Choroid plexus epithelial cell (primary cell): ENCODE measurements at regions not wholly inside any gene's neighbourhood (a gene's known extent, or its start where the extent isn't known, plus 50 kb on each side); places are given as distances from the start of the nearest gene placed in this dataset.
"Not testable (repeated sequence)": the region's sequence is repeated elsewhere in the genome, so short reads cannot be mapped to it uniquely, and the experiment has no call there.

Source experiments
- DNase-seq: peaks from one replicate; pipeline ENCODE4 v3.0.0-alpha.2; 2010; ENCODE audit warnings: low read depth
- H3K4me3 ChIP-seq: 2 replicates; pipeline ENCODE4 v1.5.1; 2011; ENCODE audit warnings: low read depth, mild to moderate bottlenecking, control low read depth, low read length, moderate library complexity
- TF ChIP-seq, protein P1 (sequence below): conservative IDR thresholded peaks from 2 replicates; pipeline ENCODE4 v1.5.1; 2011; ENCODE audit warnings: low read depth, mild to moderate bottlenecking, control low read depth, inconsistent platforms, low read length, moderate library complexity

DNA sequence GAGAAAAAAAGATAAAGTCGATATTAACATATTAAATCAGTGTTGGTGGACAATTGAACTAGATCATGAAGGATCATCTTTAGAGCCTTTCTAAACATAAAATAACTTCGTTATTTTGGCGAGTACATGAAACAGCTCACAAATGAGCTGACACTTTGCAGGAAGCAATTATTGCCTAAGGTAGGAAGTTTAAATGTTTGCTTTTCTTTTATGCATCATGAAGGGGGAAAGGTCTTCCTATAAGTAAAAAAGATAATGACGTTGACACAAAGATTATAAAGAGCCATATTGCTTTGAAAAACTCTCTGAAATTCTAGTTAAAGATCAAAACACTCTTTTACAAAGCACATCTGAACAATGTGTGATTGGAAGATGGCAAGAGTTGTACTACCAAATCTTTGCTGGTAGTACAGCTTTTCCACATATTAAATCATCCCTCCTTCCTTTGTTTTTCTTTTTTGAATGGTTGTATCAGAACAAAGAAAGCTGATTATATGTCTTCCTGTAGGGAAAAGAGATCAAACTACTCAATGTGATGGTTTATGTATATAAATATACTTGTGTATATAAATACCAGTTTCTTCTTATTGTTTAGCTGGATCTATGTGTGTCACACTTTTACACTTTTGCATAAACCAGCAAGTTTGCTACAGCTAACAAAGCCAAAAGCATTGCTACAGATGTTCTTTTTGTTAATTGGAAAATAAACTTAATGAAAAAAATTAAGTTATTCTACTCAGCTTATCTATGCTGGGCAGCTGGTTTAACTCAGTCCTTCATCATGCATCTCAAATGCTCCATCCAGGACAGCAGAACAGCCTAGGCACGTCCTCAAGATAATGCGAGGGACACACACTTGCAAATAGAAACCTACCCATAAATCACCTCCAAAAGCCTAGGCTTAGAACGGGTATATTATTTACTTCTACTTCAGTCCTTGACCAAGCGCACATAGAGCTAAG, 850.8 kb upstream of the ROBO1 start:
- no peak for DNase-seq
- TF ChIP-seq, protein P1, sequence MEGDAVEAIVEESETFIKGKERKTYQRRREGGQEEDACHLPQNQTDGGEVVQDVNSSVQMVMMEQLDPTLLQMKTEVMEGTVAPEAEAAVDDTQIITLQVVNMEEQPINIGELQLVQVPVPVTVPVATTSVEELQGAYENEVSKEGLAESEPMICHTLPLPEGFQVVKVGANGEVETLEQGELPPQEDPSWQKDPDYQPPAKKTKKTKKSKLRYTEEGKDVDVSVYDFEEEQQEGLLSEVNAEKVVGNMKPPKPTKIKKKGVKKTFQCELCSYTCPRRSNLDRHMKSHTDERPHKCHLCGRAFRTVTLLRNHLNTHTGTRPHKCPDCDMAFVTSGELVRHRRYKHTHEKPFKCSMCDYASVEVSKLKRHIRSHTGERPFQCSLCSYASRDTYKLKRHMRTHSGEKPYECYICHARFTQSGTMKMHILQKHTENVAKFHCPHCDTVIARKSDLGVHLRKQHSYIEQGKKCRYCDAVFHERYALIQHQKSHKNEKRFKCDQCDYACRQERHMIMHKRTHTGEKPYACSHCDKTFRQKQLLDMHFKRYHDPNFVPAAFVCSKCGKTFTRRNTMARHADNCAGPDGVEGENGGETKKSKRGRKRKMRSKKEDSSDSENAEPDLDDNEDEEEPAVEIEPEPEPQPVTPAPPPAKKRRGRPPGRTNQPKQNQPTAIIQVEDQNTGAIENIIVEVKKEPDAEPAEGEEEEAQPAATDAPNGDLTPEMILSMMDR: no peak
- no peak overlapping the region for H3K4me3 ChIP-seq

DNA sequence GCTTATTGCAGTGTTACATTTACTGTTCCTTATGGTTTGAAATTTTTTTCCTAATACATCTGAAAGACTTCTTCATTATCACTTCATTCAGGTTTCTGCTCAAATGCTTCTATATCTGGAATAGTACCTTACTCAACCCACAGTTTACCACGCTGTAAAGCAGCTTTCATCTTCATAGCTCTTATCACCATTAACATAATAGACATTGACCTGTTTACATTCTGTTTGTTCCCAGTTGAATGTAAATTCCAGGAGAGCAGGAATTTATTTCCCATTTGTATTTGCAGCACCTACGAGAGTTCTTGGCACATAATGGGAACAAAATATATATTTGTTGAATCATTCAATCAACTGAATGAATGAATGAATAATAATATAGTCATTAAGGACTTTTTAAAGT, 844.6 kb upstream of the ROBO1 start:
- no peak for DNase-seq
- TF ChIP-seq, protein P1: no peak
- no peak overlapping the region for H3K4me3 ChIP-seq

DNA sequence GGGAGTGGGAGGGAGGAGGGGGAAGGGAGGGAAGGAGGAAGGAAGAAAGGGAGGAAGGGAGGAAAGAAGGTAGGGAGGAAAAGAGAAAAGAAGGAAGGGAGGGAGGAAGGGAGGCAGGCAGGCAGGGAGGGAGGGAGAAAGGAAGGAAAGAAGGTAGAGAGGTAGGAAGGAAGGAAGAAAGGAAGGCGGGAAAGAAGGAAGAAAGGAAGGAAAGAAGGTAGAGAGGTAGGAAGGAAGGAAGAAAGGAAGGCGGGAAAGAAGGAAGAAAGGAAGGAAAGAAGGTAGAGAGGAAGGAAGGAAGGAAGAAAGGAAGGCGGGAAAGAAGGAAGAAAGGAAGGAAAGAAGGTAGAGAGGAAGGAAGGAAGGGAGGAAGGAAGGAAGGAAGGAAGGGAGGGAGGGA, 840.3 kb upstream of the ROBO1 start:
- not testable (repeated sequence) for H3K4me3 ChIP-seq, DNase-seq

DNA sequence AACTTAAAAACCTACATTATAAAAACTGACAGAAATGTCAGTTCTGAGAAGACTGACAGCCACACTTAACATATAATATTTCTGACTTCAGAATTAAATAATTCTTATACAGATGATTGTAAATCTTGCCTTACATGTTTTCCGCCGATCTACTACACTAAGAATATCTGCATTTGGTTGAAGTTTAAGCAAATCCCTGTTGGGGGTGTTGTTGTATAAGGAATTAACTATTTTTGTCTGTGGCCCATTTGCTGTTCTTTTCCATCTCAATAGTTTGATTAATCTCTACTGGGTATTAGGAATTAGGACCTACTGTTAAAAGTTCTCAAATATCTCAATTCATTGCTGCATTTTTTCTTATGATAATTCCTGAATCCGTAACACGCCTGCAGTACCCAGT, 838.3 kb upstream of the ROBO1 start:
- TF ChIP-seq, protein P1: no peak
- H3K4me3 ChIP-seq: no peak overlapping the region
- DNase-seq: peak; percentile 0

DNA sequence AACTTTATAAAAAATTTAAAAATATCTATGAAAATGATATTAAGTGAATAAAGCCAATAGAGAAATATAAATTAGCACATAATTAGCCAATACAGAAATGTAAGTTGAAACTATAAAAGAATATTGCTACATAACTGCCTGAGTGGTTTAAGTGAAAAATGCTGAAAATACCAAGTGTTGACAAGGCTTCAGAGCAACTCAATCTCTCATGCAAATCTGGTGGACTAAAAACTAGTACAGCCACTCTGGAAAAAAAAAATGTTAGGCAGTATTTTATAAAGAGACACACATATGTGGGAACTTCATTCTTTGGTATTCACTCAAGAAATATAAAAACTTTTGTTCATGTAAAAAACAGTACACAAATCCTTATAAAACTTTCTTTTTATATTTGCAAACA, 833.7 kb upstream of the ROBO1 start:
- TF ChIP-seq, protein P1: no peak
- no peak for DNase-seq
- H3K4me3 ChIP-seq: no peak overlapping the region

DNA sequence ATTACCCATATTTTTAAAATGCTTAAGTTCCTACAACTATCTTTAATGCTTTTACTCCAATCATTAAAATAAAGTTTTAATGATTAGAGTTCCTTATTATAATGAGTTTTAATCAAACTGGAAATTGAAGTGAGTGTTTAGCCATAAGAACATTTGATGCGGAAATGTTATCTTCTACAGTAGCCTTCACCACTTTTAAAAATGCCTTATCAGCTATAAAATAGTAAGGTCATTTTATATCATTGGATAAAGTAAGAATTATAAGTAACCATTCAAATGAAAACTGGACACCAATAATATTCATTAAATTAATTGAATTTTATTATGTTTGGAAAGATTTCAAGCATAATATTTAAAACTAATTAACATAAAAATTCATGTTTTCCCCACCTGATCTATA, 825.0 kb upstream of the ROBO1 start:
- no peak for DNase-seq

DNA sequence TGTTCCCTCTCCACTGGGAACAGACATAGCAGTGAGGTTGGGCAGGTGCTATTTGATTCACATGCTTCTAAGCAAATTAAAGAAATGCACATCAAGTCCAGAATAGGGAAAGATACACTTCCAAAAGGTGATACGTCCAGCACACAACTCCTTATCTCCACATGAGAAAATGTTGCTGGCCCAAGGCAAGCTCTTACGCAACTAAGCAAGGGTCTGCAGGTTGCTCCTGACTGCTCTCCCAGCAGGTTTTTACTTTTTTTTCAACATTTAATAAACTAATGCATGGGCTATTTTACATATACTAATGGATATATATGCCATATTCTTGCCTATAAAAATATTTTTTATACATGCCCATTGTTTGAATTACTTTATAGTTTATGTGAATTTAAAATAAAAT, 818.5 kb upstream of the ROBO1 start:
- DNase-seq: no peak
- H3K4me3 ChIP-seq: no peak overlapping the region
- TF ChIP-seq, protein P1: no peak

More for the DNA sequence above, 825.0 kb upstream of the ROBO1 start:
- no peak overlapping the region for H3K4me3 ChIP-seq
- TF ChIP-seq, protein P1: no peak
